ENCODE measurements at regions not wholly inside any gene's neighbourhood (a gene's known extent, or its start where the extent isn't known, plus 50 kb on each side); places are given as distances from the start of the nearest gene placed in this dataset.

DNA sequence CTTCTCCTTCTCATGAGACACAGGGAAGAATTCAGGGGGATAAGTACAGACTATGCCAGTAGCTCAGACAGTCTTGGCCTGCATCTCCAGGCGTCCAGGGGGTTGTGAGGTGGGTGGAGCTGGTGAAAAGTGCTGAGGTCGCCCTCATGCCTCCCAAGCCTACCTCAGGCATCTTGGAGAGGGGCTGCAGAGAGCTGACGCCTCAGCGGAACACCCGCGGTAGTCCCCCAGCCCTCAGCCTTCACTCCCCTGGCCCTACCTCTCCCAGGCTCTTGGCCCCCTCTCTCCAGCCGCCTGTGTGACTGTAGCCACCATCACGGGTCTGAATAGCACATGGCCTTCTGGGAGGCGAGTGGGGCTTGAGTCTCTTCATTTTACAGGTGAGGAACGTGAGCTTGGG, 59.8 kb upstream of the DLK1 start:
- intact Hi-C loops (cut with DNase I; ENCODE audit: low total_unique reads) = no loop called here
- WGBS, 5 donors = 76 to 93% (median 85%) methylated on average over 8 to 10 of the region's 10 CpGs
- Histone ChIP-seq H3K4me3 (no peak overlapping the region), H3K27me3 (peaks cover 0 to 69% (median 8%) of the 10 kb centered on the region in 3 donors), H3K36me3 (no peaks in the 10 kb centered on the region), H3K9me3 (no peaks in the 10 kb centered on the region), H3K27ac (no peak overlapping the region), H3K4me1 (peaks cover 0 to 40% (median 28%) of the 10 kb centered on the region in 4 donors)
- no peak for DNase-seq
- TF ChIP-seq POLR2AphosphoS5 (IDR thresholded peaks at IDR 0.05) (no peak), EP300 (IDR thresholded peaks at IDR 0.05) (no peak), POLR2A (IDR thresholded peaks at IDR 0.05) (no peak)
- TF ChIP-seq, protein P1, sequence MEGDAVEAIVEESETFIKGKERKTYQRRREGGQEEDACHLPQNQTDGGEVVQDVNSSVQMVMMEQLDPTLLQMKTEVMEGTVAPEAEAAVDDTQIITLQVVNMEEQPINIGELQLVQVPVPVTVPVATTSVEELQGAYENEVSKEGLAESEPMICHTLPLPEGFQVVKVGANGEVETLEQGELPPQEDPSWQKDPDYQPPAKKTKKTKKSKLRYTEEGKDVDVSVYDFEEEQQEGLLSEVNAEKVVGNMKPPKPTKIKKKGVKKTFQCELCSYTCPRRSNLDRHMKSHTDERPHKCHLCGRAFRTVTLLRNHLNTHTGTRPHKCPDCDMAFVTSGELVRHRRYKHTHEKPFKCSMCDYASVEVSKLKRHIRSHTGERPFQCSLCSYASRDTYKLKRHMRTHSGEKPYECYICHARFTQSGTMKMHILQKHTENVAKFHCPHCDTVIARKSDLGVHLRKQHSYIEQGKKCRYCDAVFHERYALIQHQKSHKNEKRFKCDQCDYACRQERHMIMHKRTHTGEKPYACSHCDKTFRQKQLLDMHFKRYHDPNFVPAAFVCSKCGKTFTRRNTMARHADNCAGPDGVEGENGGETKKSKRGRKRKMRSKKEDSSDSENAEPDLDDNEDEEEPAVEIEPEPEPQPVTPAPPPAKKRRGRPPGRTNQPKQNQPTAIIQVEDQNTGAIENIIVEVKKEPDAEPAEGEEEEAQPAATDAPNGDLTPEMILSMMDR (IDR thresholded peaks at IDR 0.05) = no peak

DNA sequence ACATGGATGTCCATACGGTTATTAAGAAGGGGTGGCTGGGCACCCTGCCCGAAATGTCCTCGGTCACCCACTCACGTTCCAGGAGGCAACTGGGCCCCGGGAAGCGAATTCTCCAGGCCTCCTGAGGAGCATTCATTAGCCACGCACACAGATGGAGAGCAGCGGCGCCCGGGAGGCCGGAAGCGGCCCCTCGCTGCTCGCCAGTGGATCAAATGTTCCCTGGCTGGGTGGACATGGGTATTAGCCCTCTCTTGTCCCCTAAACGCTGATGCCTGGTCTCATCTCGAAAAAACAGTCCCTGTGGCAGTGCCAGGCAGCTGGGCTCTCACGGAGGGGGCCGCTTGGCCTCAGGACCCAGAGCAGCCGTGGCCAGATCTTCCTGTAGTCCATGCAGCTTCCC, 59.0 kb upstream of the DLK1 start:
- no peak overlapping the region for H3K4me3 ChIP-seq
- H3K36me3 ChIP-seq = no peaks in the 10 kb centered on the region
- 82 to 89% (median 87%) methylated on average over 12 to 19 of the region's 19 CpGs for WGBS, 5 donors
- H3K4me1 ChIP-seq = peaks cover 0 to 41% (median 29%) of the 10 kb centered on the region in 4 donors
- TF ChIP-seq POLR2A (IDR thresholded peaks at IDR 0.05) (no peak), POLR2AphosphoS5 (IDR thresholded peaks at IDR 0.05) (no peak), EP300 (IDR thresholded peaks at IDR 0.05) (no peak)
- TF ChIP-seq, protein P1 (IDR thresholded peaks at IDR 0.05) = no peak
- no peak for DNase-seq
- no peaks in the 10 kb centered on the region for H3K9me3 ChIP-seq
- no peak overlapping the region for H3K27ac ChIP-seq
- intact Hi-C loops (cut with DNase I; ENCODE audit: low total_unique reads) = no loop called here
- peaks cover 0 to 76% (median 8%) of the 10 kb centered on the region in 3 donors for H3K27me3 ChIP-seq

DNA sequence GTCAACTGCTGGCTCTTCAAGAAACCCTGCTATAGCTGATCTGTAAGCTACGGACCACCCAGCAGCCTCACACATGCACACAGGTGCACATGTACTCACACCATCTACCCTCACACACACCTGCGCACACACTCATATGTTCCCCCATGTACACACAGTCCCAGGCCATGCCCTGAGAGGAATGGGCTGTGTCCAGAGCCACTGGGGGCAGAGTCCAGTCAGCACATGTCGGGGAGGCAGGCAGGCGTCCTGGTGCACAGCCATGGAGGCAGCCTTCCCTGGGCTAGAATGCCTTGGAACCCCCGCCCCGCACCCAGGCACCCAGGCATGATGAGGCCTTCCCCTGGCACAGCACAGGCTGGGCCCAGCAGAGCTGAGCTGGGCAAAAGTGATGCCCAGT, 58.3 kb upstream of the DLK1 start:
- no peak overlapping the region for H3K4me3 ChIP-seq
- no peak overlapping the region for H3K27ac ChIP-seq
- peaks cover 7 to 48% (median 36%) of the 10 kb centered on the region in 4 donors for H3K4me1 ChIP-seq
- no peaks in the 10 kb centered on the region for H3K36me3 ChIP-seq
- no peak for DNase-seq
- WGBS, 5 donors = 80 to 89% (median 87%) methylated on average over 1 to 6 of the region's 6 CpGs
- peaks cover 0 to 82% (median 8%) of the 10 kb centered on the region in 3 donors for H3K27me3 ChIP-seq
- intact Hi-C loops (cut with DNase I; ENCODE audit: low total_unique reads) = no loop called here
- TF ChIP-seq, protein P1 (IDR thresholded peaks at IDR 0.05) = no peak
- TF ChIP-seq EP300 (IDR thresholded peaks at IDR 0.05) (no peak), POLR2A (IDR thresholded peaks at IDR 0.05) (no peak)
- H3K9me3 ChIP-seq = no peaks in the 10 kb centered on the region

DNA sequence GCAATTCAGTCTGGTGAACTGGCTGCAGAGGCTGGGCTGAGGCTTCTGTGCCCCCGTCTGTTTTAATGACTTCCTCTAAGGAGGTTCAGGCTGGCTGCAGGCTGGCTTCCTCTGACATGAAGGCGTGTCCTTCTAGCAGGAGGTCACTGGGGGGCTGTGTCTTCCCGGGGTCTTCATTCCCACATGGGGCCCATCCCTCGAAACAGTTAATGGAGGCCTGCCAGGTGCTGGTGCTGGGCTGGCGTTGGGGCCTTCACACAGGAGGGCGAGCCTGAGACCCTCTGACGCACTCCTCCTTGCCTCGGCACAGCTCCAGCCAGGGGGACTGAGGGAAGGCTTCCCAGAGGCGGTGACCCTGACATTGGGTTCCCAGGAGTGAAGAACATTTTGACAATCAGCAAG, 57.7 kb upstream of the DLK1 start:
- H3K27ac ChIP-seq = no peak overlapping the region
- peaks cover 0 to 76% (median 8%) of the 10 kb centered on the region in 3 donors for H3K27me3 ChIP-seq
- H3K36me3 ChIP-seq = no peaks in the 10 kb centered on the region
- TF ChIP-seq EP300 (IDR thresholded peaks at IDR 0.05) (no peak), POLR2AphosphoS5 (IDR thresholded peaks at IDR 0.05) (no peak), POLR2A (IDR thresholded peaks at IDR 0.05) (no peak)
- TF ChIP-seq, protein P1 (IDR thresholded peaks at IDR 0.05) = no peak
- no peak overlapping the region for H3K4me3 ChIP-seq
- H3K9me3 ChIP-seq = no peaks in the 10 kb centered on the region
- intact Hi-C loops (cut with DNase I; ENCODE audit: low total_unique reads) = no loop called here
- peaks cover 9 to 52% (median 39%) of the 10 kb centered on the region in 4 donors for H3K4me1 ChIP-seq
- 43 to 71% (median 57%) methylated on average over 3 to 9 of the region's 9 CpGs for WGBS, 5 donors
- DNase-seq = no peak

Data from stomach (tissue), 8 donors.